ENCODE measurements at regions not wholly inside any gene's neighbourhood (a gene's known extent, or its start where the extent isn't known, plus 50 kb on each side); places are given as distances from the start of the nearest gene placed in this dataset.
A peak's percentile ranks its signal among the peaks of the same experiment; 100 is the strongest.

DNA sequence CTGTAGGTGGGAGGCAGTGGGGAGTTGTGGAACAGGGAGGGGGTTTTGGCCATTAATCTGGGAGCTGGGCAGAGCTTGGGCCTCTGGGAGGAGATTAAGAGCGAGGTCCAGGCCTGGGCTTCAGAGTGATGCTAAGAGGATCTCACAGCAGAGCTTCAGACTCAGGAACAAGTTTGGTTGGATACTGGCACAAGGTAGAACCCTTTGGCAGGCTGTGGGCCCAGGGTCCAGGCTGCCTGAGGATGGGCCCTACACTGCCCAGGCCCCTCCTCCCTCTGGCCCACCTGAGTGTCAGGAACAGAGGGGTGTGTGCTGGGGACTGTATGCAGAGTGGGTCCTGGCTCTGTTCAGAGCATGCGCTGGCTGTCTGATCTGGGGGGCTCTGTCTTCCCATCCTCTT is 334.9 kb downstream of the CYP26B1 start:
- no peak for DNase-seq (ENCODE audit: low spot score)

DNA sequence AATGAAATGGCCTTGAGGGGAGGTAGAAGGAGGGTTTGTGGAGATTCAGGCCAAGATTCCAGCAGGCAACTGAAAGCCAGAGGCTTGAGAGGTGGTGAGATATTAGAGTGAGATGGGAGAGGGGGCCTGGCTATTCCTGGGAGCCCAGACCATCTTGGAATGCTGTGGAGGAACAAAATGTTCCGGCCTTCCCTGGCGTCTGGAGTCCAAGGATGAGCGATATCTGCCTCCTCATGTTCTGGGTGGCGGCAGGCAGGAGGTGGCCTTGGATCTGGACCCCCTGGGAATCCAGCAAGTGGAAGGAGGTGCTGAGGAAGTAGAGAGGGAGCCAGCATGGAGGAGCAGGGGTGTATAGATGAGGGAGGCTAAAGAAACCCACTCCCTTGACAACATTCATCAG is 335.9 kb downstream of the CYP26B1 start:
- DNase-seq (ENCODE audit: low spot score), result no peak

DNA sequence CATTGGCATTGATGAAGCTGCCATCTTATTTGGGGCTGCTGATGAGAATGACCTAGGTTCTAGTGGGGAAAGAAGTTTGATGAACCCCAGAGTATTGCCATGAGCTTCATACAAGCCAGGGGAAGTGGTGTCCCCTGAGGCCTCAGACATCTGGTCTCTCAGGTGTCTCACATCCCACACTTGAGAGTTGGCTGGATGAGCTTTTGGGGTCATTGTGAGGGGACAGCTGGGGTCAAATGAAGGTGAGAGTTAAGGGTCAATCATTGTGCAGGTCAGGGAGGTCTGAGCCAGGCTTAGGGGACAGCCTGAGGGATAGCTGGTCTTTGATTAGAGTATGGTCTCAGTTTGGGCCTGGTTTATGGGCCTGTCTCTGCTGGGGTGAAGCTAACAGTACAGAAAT is 336.5 kb downstream of the CYP26B1 start:
- DNase-seq (ENCODE audit: low spot score), result no peak

DNA sequence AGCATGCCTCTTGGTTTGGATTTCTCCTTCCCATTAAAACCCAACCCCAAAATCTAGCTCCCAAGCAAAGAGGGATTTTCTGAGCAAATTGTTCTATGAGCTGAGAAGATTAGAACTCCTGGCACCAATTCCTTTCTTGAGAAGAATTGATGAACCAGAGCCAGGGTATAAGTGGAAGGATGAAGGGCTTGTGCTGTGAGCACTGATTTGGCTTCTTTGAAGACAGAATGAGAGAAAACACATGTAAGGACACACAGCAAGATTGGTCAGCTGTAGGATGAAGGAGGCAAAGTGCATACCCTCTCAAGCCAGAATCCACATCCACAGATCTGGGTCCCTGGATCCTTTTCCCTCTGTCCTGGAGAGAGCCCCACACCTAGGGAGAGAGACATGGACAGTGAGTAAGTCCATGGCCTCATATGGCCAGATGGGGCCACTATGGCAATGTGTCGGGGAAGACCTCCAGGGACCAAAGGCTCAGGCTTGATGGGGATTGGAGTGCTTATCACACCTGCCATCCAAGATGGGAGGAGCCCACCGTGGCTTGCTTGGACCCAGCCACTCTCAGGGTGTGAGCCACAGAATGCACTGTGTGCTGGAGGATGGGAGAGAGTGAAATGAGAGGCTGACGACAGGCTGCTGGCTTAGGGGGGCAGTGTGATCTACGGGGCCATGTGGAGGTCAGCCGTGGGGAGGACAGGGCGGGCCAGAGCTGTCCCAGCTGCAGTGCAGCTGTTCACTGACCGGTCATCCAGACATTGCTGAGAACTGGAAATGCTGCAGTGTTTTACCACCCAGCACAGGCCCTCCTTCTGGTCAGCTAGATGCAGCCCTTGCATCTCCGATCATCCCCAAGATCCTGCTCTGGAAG is 339.8 kb downstream of the CYP26B1 start:
- DNase-seq (ENCODE audit: low spot score), result no peak

DNA sequence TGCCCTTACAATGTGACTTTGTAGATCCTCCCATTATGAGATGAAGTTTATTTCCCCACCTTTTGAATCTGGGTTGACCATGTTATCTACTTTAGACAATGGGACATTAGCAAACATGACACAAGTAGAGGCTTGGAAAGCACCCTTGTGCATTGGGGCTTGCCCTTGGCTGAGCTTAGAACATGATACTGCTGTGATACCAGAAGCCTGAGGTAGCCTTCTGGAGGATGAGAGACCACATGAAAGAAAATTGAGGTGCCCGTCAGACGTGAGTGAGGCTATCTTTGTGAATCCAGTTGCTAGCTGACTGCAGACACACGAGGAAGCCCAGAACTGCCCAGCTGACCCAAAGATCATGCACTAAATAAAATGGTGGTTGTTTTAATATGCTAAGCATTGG is 341.2 kb downstream of the CYP26B1 start:
- no peak for DNase-seq (ENCODE audit: low spot score)

DNA sequence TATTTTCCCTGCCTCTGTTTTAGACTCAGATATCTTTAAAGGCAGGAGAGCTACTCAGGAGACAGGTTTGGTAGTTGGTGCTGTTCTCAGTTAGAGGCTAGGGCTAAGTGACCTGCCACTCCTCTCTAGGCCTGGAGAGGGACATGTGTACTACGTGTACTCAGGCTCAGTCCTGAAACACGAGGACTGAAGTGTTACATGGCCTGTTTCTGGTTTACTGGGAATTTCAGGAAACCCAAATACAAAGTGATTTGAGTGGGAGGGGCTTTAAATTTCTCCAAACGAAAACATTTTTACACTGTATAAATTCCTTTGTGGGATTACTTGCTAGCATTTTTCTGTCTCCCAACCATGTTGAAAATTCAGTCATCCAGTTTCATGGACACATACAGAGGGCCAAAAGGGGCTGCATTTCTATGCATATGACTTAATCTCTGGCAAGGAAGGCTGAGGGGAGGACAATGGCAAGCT is 343.3 kb downstream of the CYP26B1 start:
- no peak for DNase-seq (ENCODE audit: low spot score)

DNA sequence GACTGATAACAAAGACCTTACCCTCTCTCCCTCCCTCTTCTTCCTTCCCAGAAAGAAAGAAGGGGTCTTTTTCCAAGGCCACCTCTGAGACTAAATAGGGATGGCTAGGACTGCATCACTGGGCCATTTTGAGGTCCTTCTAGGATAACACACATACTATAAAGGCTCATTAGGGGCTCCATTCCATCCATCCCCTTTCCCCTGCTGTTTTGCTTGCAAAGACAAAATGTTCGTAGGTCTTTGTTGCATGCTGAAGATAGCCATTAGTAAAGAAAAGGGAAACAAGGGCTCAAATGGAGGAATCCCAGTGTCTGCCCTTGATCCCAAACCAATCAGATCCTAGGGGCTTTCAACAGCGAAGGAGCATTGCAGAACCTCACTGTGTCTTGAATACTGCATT is 344.3 kb downstream of the CYP26B1 start:
- no peak for DNase-seq (ENCODE audit: low spot score)

DNA sequence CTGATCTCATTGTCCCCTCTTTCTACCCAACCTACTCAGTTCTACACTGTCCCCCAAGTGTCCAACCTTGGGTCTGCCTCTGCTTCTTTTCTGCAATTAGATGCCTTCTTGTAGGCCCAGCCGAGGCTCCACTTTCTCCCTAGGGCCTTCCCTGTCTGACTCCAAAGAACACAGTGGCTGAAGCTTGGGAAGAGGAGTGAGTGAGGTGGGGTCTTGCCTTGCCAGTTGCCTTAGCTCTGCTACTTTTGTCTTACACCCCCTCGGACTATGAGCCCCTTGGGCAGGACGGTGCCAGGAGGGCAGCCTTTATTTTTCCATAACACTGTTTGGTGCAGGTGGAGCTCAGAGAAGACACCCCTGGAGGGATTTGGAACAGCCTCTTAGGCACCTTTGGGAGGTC is 345.1 kb downstream of the CYP26B1 start:
- no peak for DNase-seq (ENCODE audit: low spot score)

DNA sequence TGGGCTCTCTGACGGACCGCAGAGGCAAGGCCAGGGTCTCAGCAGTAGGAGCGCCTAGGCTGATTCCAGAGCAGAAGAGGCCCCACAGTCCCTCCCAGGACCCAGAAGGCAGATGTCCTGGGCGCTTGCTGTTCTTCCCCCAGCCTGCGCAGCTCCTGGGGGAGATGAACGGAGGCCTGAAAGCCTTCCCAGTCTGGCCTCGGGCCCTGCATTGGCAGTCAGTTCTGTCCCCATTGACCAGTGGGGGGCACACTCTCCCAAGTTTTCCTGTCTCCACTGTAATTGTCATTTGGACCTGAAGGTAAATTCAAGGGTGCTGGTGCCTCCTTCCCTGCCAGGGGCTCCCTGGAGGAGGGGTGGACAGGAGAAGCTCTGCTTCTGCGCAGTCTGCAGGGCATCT is 345.7 kb downstream of the CYP26B1 start:
- peak; percentile 19 for DNase-seq (ENCODE audit: low spot score)

DNA sequence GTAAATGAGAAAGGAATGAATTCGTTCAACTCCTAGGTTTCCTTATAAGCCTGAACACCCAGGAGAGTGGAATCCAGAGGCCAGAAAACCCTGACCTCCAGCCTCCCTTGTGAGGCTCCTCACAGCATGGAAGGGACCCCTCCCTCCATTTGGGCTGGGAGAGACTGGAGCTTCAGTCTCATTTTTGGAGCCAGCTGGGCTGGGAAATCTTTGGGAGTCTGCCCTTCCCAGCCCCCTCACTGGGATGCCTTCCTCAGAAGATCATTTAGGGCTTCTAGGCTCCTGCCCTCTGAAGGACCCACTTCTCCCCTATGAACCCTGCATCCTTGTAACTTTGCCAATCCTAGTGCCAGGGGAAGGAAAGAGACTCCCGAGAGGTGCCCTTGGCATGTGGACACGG is 346.1 kb downstream of the CYP26B1 start:
- DNase-seq (ENCODE audit: low spot score), result no peak

DNA sequence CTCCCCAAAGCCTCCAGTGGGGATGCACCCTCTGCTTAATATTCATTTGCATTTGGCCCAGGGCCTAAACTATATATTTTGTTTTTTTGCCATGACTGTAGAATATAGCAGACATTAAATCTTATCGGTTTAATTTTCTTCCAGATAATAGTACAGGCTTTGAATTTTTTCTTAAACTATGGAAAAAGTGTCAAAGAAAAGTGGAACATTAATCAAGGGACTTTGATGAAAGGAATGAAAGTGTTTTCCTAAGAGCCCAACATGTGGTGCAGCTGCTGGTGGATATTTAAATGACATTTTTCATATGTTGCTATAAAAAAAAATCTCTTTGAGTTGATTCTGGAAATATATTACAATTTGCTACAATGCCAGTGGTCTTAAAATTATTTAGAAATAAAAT is 346.8 kb downstream of the CYP26B1 start:
- no peak for DNase-seq (ENCODE audit: low spot score)

DNA sequence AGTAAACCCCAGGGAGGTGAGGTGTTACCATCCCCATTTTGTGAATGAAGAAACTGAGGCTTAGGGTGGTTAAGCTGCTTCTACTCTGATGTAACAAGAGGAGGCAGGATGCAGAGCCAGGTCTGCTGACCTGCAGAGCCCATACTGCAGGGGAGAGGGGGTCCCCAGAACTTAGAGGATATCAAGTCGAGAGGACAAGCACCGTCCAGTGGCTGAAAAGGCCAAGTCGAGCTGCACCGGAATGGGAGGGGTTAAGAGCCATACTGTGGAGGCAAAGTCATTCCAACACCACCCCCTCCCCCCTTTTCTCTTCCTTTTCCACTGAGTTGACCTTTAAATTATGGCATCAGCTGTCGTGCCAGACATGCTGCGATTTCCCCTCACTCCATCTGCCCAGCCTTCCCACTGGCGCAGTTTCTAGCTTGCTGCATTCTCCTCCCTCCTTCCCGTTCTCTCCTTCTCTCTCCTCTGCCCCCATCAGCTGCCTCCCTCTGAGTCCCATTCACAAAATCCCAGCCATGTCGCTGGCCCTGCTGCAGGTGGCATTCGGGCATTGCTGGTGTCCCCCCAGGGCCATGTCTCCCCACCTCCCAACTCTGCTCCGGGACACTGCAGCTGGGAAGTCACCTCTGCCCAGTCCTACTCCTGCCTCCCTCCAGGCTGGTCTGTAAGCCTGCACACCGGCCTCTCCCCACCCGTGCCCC is 346.9 kb downstream of the DYSF start:
- DNase-seq (ENCODE audit: low spot score), result no peak

DNA sequence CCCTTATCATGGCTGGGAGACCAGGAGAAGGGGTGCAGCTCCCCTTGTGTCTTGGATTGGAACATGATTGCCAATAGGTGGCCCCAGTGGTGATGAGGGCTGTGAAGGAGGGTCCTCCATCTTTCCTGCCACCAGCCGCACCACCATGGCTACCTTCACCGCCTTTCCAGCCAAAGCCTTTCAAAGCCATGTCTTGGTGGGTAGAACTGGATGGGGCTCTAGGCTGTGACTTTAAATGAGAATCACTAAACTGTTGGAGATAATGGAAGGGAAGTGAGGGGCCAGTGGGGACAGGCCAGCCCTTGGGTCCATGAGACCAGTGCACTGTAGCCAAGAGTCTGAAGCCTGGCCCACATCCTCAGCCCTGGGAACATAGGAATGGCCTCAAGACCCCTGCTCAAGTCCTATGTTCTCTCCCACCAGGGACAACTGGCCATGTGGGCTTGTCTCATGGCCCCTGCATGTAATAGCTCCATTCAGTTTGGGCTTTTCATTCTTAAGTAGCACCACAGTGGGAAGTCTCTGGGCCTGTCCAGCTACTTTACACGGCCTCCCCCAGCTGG is 345.7 kb downstream of the DYSF start:
- DNase-seq (ENCODE audit: low spot score), result no peak

DNA sequence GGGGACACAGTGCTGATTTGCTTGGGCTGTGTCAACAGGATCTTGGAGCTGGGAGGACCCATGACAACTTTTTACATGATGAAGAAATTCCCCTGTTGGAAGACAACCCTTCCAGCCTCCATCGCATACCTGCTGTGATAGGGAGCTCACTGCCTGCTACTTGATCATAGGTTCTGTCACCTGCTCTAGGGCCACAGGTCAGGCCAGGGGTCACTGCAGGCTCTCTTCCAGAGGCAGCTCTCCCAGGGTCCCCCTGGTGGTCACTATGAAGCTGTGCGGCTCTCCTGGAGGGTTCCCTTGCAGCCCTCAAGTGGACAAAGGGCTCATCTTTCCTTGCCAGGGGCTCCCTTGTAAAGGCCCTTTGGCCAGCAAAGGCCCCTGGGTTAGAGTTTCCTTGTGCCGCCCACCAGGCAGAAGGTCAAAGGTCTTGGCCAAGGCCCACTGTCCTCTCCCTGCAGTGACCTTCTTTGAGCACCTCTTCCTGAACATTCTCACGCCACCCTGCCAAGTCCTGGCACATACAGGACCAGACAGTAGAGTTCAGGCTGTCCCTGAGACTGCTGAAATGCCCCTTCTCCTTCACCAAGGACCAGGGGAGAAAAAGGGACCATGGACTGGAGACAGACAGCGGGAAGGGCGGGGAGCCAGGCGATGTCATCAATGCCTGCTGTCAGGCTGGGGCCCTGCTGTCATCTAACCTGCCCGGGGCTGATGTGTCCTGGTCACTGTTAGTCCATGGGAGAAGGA is 345.1 kb downstream of the DYSF start:
- peak; percentile 32 for DNase-seq (ENCODE audit: low spot score)

DNA sequence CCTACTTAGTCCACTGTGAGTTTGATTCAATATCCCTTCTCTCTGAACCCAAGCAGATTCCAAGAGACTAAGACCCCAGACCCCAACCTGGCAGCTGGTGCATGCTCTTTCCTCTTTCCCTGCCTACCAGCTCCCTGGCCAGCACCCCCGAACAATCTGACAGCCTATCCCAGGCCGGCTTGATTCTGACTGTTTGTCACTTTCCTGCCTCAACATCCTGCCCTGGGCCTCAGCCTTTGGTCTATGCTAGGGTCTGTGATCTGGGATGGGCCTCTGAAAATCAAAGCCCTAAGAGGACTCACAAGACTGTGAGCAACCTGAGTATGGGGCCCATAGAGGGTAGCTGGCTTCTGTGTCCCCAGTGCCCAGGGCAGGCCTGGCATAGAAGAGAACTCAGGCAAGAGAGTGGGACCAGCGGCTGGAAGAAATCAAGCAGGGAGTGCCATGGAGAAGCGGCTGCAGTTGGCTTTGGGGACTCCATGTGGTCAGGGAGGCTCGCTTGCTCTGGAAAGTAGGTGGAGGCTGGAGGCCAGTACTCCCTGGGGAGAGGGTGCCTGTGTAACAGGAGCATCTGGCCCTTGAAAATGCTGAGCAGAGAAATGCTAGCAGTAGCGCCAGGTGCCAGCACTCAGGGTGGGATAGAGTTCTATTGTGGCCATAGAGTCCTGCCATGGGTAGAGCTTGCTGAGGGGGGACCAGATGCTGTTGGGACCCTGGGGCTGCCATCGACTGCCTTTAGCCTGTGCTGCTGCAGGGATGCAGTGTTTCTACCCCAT is 343.9 kb downstream of the DYSF start:
- no peak for DNase-seq (ENCODE audit: low spot score)

DNA sequence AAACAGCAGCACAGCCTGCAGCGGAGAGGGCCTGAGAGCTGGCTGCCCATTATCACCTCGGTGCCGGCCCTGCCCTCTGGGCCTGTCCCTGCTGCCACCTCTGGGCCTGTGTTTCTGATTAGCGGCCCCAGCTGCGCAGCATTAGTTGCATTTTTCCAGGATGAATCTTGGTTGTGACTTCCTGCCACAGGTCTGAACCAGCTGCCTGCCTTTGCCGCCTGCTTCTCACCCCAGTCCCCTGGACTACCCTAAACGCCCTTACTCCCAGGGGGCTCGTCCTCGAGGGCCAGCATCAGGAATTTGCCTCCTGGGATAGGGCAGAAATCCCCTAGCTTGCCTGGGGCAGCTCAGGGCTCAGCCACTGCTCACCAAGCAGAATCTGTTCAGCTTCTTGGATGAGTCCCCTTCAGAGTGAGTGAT is 342.8 kb downstream of the DYSF start:
- DNase-seq (ENCODE audit: low spot score), result no peak

DNA sequence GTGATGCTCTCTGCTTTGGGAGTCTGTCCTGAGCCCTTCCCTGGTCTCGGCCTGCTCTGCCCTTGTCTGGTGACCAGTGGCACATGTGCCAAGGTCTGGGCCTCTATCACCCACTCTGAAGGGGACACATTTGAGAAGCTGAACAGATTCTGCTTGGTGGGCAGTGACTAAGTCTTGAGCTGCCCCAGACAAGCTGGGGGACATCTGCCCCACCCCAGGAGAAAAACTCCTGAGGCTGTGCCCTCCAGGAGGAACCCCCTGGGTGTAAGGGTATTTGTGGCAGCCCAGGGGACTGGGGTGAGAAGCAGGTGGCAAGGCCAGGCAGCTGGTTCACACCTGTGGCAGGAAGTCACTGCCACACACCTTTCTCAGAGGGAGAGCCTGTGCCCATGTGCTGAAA is 342.1 kb downstream of the DYSF start:
- DNase-seq (ENCODE audit: low spot score), result no peak

DNA sequence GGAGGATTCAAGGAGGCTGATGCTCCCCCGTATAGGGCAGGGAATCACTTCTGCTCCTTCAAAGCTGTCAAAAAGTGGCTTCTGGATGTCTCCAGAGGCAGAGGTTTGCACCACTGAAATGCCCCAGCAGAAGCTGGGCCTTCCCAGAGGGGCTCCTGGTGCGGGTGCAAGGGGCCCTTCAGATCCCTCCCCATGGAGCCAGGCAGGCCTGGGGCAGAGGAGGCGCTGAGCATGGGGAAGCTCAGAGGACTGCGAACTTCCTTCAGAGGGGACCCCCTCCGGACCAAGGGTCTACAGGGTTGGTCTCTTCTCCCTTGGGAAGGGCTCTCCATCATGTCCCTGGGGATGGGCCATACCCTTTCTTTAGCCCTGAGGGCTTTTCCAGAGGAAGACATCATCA is 341.2 kb downstream of the DYSF start:
- DNase-seq (ENCODE audit: low spot score), result no peak

DNA sequence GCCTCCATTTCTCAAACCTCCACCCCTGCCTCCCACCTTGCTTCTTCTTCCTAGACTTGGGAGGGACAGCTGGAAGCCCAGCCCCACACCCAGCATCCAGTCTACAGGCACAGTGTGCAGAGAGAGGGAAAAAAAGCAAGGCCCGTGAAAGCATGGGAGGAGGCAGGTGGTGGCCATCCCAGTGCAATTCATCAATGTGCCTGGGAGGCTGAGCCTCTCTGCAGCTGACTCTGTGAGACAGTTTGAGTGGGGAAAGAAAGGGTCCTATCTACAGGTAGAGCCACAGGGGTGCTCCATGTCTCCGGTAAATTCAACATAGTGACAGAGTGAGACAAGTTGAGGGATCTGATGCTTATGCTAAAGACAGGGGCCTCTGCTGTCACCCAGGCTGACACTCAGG is 340.6 kb downstream of the DYSF start:
- DNase-seq (ENCODE audit: low spot score), result no peak

DNA sequence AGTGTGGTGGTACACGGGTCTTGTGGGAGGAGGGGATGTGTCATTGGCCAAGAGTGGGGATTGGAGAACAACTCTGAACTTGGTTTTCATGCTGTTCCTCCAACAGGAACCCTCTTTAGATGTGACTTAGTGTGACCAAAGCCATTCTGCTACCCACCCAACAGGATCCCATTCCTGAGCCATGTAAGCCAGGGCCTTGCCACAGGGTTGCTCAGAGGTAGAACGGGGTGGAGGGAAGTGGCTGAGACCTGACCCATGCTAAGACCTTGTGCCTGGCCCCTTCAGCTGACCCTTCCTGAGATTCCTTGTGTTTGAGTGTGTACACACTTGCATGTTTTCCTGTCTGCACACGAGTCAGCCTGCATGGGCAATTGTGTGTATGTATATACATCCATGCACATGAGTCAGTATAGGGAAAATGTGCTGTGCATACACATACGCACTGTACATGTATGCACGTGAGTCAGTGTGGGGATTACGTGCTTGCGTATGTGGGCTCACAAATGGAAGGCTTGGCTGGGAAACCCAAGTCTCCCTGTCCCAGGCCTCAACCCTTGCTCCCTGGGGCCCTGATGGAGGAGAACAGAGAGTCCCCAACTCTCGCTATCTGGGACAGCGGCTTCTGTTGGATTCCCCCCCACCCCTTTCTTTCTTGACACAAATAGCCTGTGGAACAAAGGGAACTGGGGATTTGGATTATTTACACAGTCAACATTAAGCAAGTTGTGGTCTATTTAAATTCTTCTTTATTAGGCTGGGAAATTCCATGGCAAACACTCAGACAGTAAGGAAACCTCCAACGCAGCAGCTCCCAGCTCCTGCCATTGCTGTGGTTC is 339.8 kb downstream of the DYSF start:
- DNase-seq (ENCODE audit: low spot score), result no peak
